ENCODE measurements at regions not wholly inside any gene's neighbourhood (a gene's known extent, or its start where the extent isn't known, plus 50 kb on each side); places are given as distances from the start of the nearest gene placed in this dataset.
A peak's percentile ranks its signal among the peaks of the same experiment; 100 is the strongest.

DNA sequence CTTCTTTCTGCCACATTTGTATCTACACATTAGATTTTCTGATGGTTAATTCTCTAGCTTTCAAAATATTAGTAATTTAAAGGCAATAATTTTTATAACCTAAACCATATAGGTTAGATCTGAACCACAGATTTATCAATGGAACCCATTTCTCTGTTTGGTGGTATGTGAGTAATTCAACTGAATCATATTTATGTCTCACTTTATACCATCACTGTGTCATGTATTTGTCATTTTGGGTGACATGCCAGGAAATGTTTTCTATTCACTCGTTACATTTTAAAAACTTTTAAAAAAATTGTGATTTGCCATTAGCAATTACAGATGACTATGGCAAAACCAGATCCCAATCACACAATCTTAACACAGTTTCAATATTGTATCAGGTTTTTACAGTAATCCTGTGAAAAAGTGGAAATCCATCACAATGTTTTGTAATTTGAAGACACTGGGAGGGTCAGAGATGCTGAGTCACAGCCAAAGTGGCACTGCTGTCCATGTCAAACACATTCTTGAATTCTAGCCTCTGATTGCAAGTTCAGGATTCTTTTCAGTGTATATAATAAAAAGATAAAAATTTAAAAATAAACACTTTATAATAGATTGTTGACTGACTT, 356.0 kb upstream of the RBMS3 start:
- H3K36me3 ChIP-seq, result no peaks in the 10 kb centered on the region
- 80 to 86% methylated on average over 1 of the region's 1 CpG for WGBS, 2 donors
- TF ChIP-seq POLR2AphosphoS5 (IDR thresholded peaks at IDR 0.05) (no peak), POLR2A (IDR thresholded peaks at IDR 0.05) (no peak), EP300 (IDR thresholded peaks at IDR 0.05) (no peak)
- TF ChIP-seq, protein P1, sequence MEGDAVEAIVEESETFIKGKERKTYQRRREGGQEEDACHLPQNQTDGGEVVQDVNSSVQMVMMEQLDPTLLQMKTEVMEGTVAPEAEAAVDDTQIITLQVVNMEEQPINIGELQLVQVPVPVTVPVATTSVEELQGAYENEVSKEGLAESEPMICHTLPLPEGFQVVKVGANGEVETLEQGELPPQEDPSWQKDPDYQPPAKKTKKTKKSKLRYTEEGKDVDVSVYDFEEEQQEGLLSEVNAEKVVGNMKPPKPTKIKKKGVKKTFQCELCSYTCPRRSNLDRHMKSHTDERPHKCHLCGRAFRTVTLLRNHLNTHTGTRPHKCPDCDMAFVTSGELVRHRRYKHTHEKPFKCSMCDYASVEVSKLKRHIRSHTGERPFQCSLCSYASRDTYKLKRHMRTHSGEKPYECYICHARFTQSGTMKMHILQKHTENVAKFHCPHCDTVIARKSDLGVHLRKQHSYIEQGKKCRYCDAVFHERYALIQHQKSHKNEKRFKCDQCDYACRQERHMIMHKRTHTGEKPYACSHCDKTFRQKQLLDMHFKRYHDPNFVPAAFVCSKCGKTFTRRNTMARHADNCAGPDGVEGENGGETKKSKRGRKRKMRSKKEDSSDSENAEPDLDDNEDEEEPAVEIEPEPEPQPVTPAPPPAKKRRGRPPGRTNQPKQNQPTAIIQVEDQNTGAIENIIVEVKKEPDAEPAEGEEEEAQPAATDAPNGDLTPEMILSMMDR (IDR thresholded peaks at IDR 0.05), result no peak
- no peaks in the 10 kb centered on the region for H3K9me3 ChIP-seq
- H3K27ac ChIP-seq, result no peak overlapping the region
- no peak for DNase-seq
- no peak overlapping the region for H3K4me3 ChIP-seq
- H3K27me3 ChIP-seq, result no peaks in the 10 kb centered on the region
- no peak for ATAC-seq (ENCODE audit: low FRiP score in 2 of 2)
- H3K4me1 ChIP-seq, result no peaks in the 10 kb centered on the region

DNA sequence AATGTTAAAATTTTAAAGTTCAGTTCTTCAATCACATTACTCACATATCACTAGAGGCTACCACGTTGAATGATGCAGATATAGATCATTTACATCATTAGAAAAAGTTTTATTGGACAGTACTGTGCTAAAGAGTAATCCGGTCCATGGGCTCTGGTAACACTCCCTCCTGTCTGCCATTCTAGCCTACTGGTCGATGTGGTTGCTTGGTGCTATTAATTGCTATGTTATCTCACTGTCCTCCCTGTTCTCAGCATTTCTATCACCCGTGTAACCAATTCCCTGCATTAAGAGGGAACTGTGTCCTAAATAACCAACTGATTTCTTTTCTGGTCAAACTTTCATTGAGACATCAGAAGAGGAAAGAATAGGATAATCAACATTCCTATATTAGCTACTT, 347.5 kb upstream of the RBMS3 start:
- WGBS, 2 donors, result 88 to 90% methylated on average over 4 of the region's 4 CpGs
- DNase-seq (no peak), ATAC-seq (ENCODE audit: low FRiP score in 2 of 2) (no peak)
- TF ChIP-seq POLR2A (IDR thresholded peaks at IDR 0.05), result no peak
- Histone ChIP-seq H3K4me1 (no peaks in the 10 kb centered on the region), H3K27ac (no peak overlapping the region), H3K36me3 (no peaks in the 10 kb centered on the region), H3K4me3 (no peak overlapping the region), H3K9me3 (no peaks in the 10 kb centered on the region), H3K27me3 (no peaks in the 10 kb centered on the region)

DNA sequence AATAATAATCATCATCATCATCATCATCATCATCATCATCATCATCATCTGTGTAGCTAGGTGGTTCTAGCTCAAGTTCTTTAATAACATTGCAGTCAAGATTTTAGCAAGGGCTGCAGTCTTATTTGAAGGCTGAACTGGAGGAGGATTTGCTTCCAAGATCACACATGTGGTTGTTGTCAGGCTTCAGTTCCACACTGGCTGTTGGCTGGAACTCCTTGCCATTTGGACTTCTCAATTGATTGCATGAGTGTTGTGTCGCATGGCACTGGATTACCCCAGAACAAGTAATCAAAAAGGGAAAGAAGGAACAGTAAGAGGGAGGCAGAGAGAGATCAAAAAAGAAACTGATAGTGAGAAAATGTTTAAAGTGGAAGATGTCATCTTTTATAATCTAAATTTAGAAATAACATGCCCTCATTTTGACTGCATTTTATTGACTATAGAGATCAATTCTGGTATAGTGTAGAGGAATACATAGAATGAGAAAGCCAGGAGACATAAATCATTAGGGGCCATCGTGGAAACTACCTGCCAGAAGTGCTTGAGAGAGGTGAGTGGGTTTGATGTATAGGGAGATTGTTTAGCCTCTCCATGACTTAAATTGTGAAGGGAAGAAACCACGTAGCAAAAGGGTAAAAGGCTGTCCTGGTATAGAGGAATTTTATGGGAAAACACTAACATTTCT, 346.6 kb upstream of the RBMS3 start:
- ATAC-seq (ENCODE audit: low FRiP score in 2 of 2) (no peak), DNase-seq (no peak)

DNA sequence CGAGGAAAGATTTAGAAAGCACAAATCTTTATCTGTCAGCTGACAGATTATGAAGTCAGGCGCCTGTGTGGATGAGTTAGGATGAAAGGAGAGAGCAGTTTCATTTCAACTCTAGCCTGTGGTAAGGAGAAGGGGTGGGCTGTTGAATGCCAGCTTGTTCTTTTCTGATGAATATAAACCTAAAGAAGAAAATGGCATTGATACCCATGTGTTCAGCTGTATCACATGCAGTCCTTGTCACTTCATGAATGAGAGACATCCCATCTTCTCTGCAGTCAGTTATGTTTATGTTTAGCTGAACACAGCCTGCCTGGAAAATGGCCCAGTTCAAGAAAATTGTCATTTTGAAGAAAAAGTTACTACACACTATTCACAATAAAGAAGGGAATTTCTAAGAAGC, 345.7 kb upstream of the RBMS3 start:
- Histone ChIP-seq H3K4me3 (no peak overlapping the region), H3K9me3 (no peaks in the 10 kb centered on the region), H3K4me1 (peaks cover 0 to 5% (median 0%) of the 10 kb centered on the region in 4 donors), H3K27me3 (no peaks in the 10 kb centered on the region), H3K27ac (no peak overlapping the region), H3K36me3 (no peaks in the 10 kb centered on the region)
- no peak for ATAC-seq (ENCODE audit: low FRiP score in 2 of 2)
- DNase-seq, result no peak
- TF ChIP-seq, protein P1 (IDR thresholded peaks at IDR 0.05), result no peak
- TF ChIP-seq POLR2AphosphoS5 (IDR thresholded peaks at IDR 0.05), result no peak
- no peak for TF ChIP-seq EP300 (IDR thresholded peaks at IDR 0.05)
- TF ChIP-seq POLR2A (IDR thresholded peaks at IDR 0.05), result no peak
- 56 to 70% methylated on average over 2 of the region's 2 CpGs for WGBS, 2 donors

More for the DNA sequence above, 346.6 kb upstream of the RBMS3 start:
- no peaks in the 10 kb centered on the region for H3K36me3 ChIP-seq
- no peak overlapping the region for H3K4me3 ChIP-seq
- no peak for TF ChIP-seq POLR2A (IDR thresholded peaks at IDR 0.05)
- no peak for TF ChIP-seq EP300 (IDR thresholded peaks at IDR 0.05)
- TF ChIP-seq, protein P1 (IDR thresholded peaks at IDR 0.05), result no peak
- peak in 1 of 2 donors; percentile 6 for TF ChIP-seq POLR2AphosphoS5 (IDR thresholded peaks at IDR 0.05)
- no peaks in the 10 kb centered on the region for H3K9me3 ChIP-seq
- H3K4me1 ChIP-seq, result no peaks in the 10 kb centered on the region
- WGBS, 2 donors, result 62 to 64% methylated on average over 3 of the region's 3 CpGs
- no peak overlapping the region for H3K27ac ChIP-seq
- no peaks in the 10 kb centered on the region for H3K27me3 ChIP-seq

DNA sequence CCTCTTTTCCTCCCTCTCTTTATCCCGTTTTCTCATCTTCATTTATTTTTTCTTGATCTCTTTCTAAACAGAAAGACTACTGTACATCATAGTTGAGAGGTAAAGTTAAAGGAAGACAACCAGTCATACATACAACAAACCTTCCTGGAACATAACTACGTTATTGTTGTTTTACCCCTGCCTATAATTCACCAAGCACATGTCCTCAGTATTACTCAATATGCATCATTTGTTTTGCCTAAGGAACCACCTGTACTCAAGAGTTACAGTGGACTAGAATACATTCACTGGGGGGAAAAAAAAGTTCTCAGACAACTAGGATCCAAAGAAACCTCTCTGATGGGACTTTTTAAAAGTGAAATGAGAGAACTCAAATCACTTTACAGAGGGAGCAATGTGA, 344.7 kb upstream of the RBMS3 start:
- 50 to 56% methylated on average over 2 of the region's 2 CpGs for WGBS, 2 donors
- H3K27me3 ChIP-seq, result no peaks in the 10 kb centered on the region
- H3K27ac ChIP-seq, result no peak overlapping the region
- H3K9me3 ChIP-seq, result no peaks in the 10 kb centered on the region
- no peak for TF ChIP-seq POLR2AphosphoS5 (IDR thresholded peaks at IDR 0.05)
- no peak for ATAC-seq (ENCODE audit: low FRiP score in 2 of 2)
- H3K36me3 ChIP-seq, result no peaks in the 10 kb centered on the region
- peaks cover 0 to 8% (median 4%) of the 10 kb centered on the region in 4 donors for H3K4me1 ChIP-seq
- no peak for DNase-seq
- no peak overlapping the region for H3K4me3 ChIP-seq

DNA sequence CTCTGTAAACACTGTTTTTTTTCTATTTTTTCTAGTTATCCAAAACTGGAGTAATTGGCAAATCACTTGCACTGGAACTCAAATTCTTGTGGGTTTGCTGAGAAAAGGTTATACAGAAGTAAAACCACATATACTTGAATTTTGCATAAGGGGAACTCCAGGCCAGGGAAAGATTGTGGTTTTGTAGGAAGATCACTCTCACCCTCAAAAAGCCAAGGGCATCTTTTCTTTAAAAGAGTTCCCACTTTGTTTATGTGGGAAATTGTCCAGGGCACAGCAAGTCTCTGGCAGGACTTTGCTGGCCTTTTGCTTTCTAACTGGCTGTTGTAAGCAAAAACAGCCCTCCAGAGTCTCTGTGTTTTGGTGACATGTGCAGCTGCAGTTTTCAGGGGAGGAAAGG, 340.3 kb upstream of the RBMS3 start:
- H3K36me3 ChIP-seq, result no peaks in the 10 kb centered on the region
- no peak for TF ChIP-seq POLR2AphosphoS5 (IDR thresholded peaks at IDR 0.05)
- TF ChIP-seq EP300 (IDR thresholded peaks at IDR 0.05), result no peak
- TF ChIP-seq POLR2A (IDR thresholded peaks at IDR 0.05), result no peak
- TF ChIP-seq, protein P1 (IDR thresholded peaks at IDR 0.05), result no peak
- peak overlapping the region in 3 of 4 donors; percentile 23 to 32 (median 32) for H3K27ac ChIP-seq
- H3K4me1 ChIP-seq, result peaks cover 0 to 11% (median 6%) of the 10 kb centered on the region in 4 donors
- no peaks in the 10 kb centered on the region for H3K27me3 ChIP-seq
- no peak overlapping the region for H3K4me3 ChIP-seq
- no peak for DNase-seq
- ATAC-seq (ENCODE audit: low FRiP score in 2 of 2), result peak in 1 of 2 donors; percentile 32
- no peaks in the 10 kb centered on the region for H3K9me3 ChIP-seq

Data from upper lobe of left lung (tissue), 6 donors.